NCI-H2107 treated with DMSO at 0.1 percent for 48 hours (cell line): ENCODE measurements at regions not wholly inside any gene's neighbourhood (a gene's known extent, or its start where the extent isn't known, plus 50 kb on each side); places are given as distances from the start of the nearest gene placed in this dataset.

Experiments
- DNase-seq: peaks from one replicate; lab custom pipeline; 2025; ENCODE audit not compliant: unreplicated experiment; lab: John Stamatoyannopoulos, UW

- DNase-seq: no peak
These were observed 271.0 kb upstream of the CDH20 start for GRCh38 chr18:61062258-61062657.

DNA sequence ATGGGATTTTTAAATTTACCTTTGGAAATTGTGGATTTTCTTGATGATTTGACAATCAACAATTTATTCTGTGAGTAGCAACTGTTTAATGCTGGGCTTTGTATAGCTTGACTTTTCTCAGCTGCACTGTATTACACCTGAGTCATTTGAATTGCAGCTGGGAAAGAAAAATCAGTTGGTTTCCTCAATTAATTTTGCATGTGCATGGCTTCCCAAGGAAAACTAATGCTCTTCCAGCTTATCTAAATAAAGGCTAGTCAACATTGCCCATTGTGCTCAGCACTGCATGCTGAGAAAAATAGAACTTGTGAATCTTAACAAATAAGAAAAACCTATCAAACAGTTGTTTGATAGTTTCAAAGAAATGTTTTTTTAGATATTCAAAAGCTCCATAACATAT lies 268.3 kb upstream of the CDH20 start:
- no peak for DNase-seq

DNA sequence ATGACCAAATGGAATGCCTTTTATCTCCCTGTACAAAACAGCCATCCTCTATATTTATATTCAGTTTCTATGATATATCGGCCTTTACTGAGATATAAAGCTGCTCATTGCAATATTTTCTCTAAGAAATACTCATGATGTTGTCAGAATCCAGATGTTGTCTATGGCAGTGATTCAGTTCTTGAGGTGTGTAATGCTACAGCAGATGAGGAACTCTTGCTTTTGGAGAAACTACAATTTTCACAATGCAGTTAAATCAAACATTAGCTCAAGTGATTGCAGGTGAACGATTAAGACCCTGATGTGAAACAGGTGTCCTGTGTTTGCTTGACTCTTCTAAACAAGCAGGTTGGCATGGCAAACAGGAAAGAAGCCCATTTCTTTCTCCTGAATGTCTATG lies 256.2 kb upstream of the CDH20 start:
- no peak for DNase-seq

- DNase-seq: no peak
These were observed 253.5 kb upstream of the CDH20 start for GRCh38 chr18:61079714-61080113.

DNA sequence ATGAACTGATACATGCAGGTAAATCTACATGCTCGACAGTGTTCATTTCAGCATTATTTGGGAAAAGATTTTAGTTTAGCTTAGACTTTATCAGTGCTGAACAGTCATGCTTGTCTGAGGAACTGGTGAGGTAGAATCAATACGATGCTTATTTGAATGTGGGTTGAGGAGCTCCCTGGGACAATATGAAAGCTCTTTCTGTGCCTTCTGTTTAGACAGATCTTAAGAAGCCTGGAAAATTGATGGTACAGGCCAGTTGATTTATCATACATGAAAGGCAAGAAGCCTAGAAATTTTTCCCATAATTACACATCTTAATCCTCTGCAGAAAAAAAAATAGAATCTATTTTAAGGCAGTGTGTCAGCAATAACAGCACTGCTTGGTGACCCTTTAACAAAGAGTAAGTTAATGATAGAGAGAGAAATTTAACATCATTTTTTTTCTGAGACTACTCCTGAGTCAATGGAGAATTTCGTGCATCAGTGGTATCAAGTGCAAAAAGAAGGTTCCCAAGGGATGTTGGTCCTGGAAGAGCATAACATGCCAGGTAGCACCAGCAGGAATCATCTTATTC lies 252.2 kb upstream of the CDH20 start:
- DNase-seq: peak; percentile 74

DNA sequence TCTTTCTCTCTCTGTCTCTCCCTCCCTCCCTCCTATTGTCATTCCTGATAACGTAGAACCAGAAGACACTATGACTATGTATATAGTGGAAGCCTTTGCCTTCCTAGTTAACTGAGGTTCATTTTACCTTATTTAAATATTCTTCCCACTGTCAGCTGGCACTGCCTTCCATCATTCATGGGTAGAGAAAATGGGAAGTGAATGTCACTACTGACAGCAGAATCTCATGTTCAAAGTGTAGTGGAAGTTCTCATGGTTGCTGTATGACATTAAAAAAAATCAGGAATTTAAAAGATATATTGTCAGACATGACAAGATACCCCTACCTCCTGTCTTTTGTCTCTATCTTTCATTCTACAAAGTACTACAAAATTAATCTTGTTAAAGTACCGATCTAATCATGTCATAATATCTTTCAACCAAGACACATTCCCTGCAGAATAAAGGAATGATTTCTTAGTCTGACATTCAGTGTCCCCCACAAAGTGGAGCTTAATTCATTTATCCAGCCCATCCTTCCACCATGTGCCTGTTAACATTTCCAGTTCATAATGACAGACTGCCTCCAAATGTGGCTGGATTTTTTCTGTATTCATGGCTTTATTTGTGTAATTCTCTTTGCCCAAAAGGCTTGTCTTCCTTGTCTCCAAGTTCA lies 250.1 kb upstream of the CDH20 start:
- no peak for DNase-seq

DNA sequence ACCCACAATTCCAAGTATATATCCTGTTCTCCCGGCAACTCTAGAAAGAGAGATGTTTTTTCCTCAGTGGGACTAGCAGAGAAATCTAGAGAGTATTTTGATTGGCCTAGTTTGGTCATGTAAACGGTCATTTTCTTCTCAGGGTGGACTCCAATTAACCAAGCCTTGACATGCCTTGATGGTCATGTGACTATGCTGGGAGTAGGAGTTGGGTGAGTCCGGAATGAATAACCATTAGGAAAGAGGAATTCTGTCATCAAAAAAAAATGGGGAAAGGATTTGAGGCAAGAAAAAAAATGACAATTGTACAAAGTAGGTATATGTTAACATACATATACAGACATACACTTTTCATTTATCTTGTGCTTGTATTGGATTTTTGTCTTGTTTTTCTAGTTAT lies 248.2 kb upstream of the CDH20 start:
- no peak for DNase-seq

- DNase-seq: no peak
These were observed 247.5 kb upstream of the CDH20 start for GRCh38 chr18:61085761-61086160.

GRCh38 chr18:61086657-61087056 lies 246.6 kb upstream of the CDH20 start:
- DNase-seq: no peak

GRCh38 chr18:61091379-61091778 lies 241.9 kb upstream of the CDH20 start:
- DNase-seq: no peak

GRCh38 chr18:61093965-61094364 lies 239.3 kb upstream of the CDH20 start:
- DNase-seq: peak; percentile 32

- no peak for DNase-seq
These were observed 237.0 kb upstream of the CDH20 start for GRCh38 chr18:61096226-61096625.

GRCh38 chr18:61107113-61107512 lies 226.1 kb upstream of the CDH20 start:
- no peak for DNase-seq

GRCh38 chr18:61108706-61109105 lies 224.5 kb upstream of the CDH20 start:
- no peak for DNase-seq

- no peak for DNase-seq
These were observed 209.9 kb upstream of the CDH20 start for GRCh38 chr18:61123309-61123708.

GRCh38 chr18:61127714-61128467 lies 205.3 kb upstream of the CDH20 start:
- DNase-seq: peak; percentile 97

GRCh38 chr18:61129001-61129400 lies 204.2 kb upstream of the CDH20 start:
- DNase-seq: no peak

GRCh38 chr18:61132031-61132430 lies 201.2 kb upstream of the CDH20 start:
- DNase-seq: no peak

- DNase-seq: no peak
These were observed 199.4 kb upstream of the CDH20 start for GRCh38 chr18:61133783-61134182.

DNA sequence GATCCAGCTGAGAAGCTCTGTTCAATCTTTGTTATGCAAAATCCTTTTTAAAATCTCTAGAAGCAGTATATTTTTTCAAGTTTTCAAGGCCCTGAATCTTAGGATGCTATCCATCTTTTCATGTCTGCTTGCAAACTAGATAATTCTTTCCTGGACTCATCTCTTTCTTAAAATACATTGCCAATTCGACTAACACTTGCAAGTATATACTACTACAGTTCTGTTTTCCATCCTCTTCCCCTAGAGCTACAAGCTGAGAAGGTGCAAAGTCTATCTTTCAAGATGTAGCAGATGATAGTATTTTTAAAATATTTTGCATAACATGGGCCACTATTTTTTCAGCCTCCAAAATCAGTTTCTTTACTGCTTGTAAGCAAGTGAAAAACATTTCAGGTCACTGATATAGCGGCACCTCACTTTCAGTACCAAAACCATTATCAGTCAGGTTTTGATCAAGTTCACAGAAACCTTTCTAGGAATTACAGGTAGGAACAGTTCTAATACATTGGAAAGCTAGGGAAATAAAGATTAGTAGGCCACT lies 196.4 kb upstream of the CDH20 start:
- DNase-seq: no peak

GRCh38 chr18:61141691-61142090 lies 191.5 kb upstream of the CDH20 start:
- no peak for DNase-seq

- no peak for DNase-seq
These were observed 184.9 kb upstream of the CDH20 start for GRCh38 chr18:61148322-61148721.
